SK-N-SH (cell line): ENCODE measurements at regions not wholly inside any gene's neighbourhood (a gene's known extent, or its start where the extent isn't known, plus 50 kb on each side); places are given as distances from the start of the nearest gene placed in this dataset.

ENCODE experiments used
- CTCF ChIA-PET: fragments of 300-600, 350-600 bp; formaldehyde crosslinking; extraction: SDS; loops from one replicate; lab custom pipeline; 2021; lab: Yijun Ruan, JAX
- POLR2A ChIA-PET: fragments of 350-600 bp; sonication (Branson Sonifier 250); formaldehyde crosslinking; extraction: SDS; loops from one replicate; lab custom pipeline; 2020; ENCODE audit warnings: antibody characterized with exemption, inconsistent platforms; lab: Yijun Ruan, JAX
- DNase-seq: peaks from one replicate; pipeline ENCODE4 v3.0.0; 2012
- H2AFZ ChIP-seq: fragments of 200-600 bp; sonication (generic); 2 replicates; pipeline ENCODE4 v1.8.1; 2016; ENCODE audit warnings: antibody characterized with exemption, mild to moderate bottlenecking, low read depth
- H3F3A ChIP-seq: fragments of 200-600 bp; sonication (generic); replicated peaks from 2 replicates; pipeline ENCODE3; 2016; ENCODE audit warnings: antibody characterized with exemption, mild to moderate bottlenecking; ENCODE audit not compliant: insufficient read depth
- H3K27ac ChIP-seq, 2 experiments: fragments of 200-500 bp in 1 of 2; fragments of 200-600 bp in 1 of 2; sonication (Bioruptor generic) in 1 of 2; sonication (generic), shearing (Covaris generic) in 1 of 2; 2 replicates each; pipeline versions ENCODE4 v1.5.1 to v1.6.1; 2014 to 2016; ENCODE audit warnings: low read depth in 2 of 2, inconsistent platforms in 1 of 2, low read length in 1 of 2, mild to moderate bottlenecking in 1 of 2, mixed read lengths in 1 of 2
- H3K27me3 ChIP-seq: fragments of 200-600 bp; sonication (generic), shearing (Covaris generic); 2 replicates; pipeline ENCODE4 v1.6.1; 2016; ENCODE audit warnings: mixed run types; ENCODE audit not compliant: insufficient read depth
- H3K36me3 ChIP-seq, 2 experiments: fragments of 200-500 bp in 1 of 2; fragments of 200-600 bp in 1 of 2; sonication (Bioruptor generic) in 1 of 2; sonication (generic) in 1 of 2; replicated peaks in 1 of 2; 2 replicates each; pipeline versions ENCODE3 to v1.5.1; 2014 to 2016; ENCODE audit warnings: low read length in 1 of 2, mild to moderate bottlenecking in 1 of 2; ENCODE audit not compliant: insufficient read depth in 2 of 2, control insufficient read depth in 1 of 2
- H3K4me1 ChIP-seq, 2 experiments: fragments of 200-500 bp in 1 of 2; fragments of 200-600 bp in 1 of 2; sonication (Bioruptor generic) in 1 of 2; sonication (generic), shearing (Covaris generic) in 1 of 2; 2 replicates each; pipeline versions ENCODE4 v1.5.1 to v1.6.1; 2014 to 2016; ENCODE audit warnings: low read depth in 1 of 2, low read length in 1 of 2, mixed run types in 1 of 2; ENCODE audit not compliant: insufficient read depth in 2 of 2, control insufficient read depth in 1 of 2
- H3K4me2 ChIP-seq: fragments of 200-600 bp; sonication (generic), shearing (Covaris generic); 2 replicates; pipeline ENCODE4 v1.6.1; 2017; ENCODE audit warnings: mixed run types
- H3K4me3 ChIP-seq, 2 experiments: fragments of 200-500 bp in 1 of 2; fragments of 200-600 bp in 1 of 2; sonication (Bioruptor generic) in 1 of 2; sonication (generic), shearing (Covaris generic) in 1 of 2; 2 replicates each; pipeline versions ENCODE4 v1.5.1 to v1.8.1; 2014 to 2016; ENCODE audit warnings: low read depth in 2 of 2, inconsistent platforms in 1 of 2, low read length in 1 of 2, mild to moderate bottlenecking in 1 of 2, mixed read lengths in 1 of 2, moderate library complexity in 1 of 2
- H3K79me2 ChIP-seq: fragments of 200-600 bp; sonication (generic); 2 replicates; pipeline ENCODE4 v1.8.1; 2017; ENCODE audit warnings: mild to moderate bottlenecking; ENCODE audit not compliant: insufficient read depth
- H3K9ac ChIP-seq: fragments of 200-600 bp; sonication (generic); 2 replicates; pipeline ENCODE4 v1.6.1; 2017; ENCODE audit warnings: mixed run types
- H3K9me2 ChIP-seq: fragments of 200-600 bp; sonication (generic); 2 replicates; pipeline ENCODE4 v1.6.1; 2017; ENCODE audit warnings: mixed run types
- H3K9me3 ChIP-seq: fragments of 200-600 bp; sonication (generic); 2 replicates; pipeline ENCODE4 v1.6.1; 2017; ENCODE audit warnings: mixed run types, mild to moderate bottlenecking, moderate library complexity
- H4K20me1 ChIP-seq: fragments of 200-600 bp; sonication (generic); 2 replicates; pipeline ENCODE4 v1.6.1; 2017; ENCODE audit warnings: mild to moderate bottlenecking, mixed run types; ENCODE audit not compliant: insufficient read depth
- CHD2 ChIP-seq: fragments of 150-350 bp; IDR thresholded peaks from 2 replicates; pipeline ENCODE4 v1.6.1; 2018; ENCODE audit warnings: low read length; ENCODE audit not compliant: partially characterized antibody
- ELF1 ChIP-seq: IDR thresholded peaks from 2 replicates; pipeline ENCODE4 v1.4.0; 2012
- EZH2phosphoT487 ChIP-seq: fragments of 200-600 bp; sonication (generic); IDR thresholded peaks from 2 replicates; pipeline ENCODE4 v1.6.1; 2017; ENCODE audit warnings: low read depth, mixed run types, mild to moderate bottlenecking, antibody characterized with exemption, moderate library complexity, borderline replicate concordance
- FOXJ3 ChIP-seq: sonication (generic); formaldehyde crosslinking; IDR thresholded peaks from 2 replicates; pipeline ENCODE4 v1.5.1; 2020; ENCODE audit warnings: mild to moderate bottlenecking, missing genetic modification reagents
- JUND ChIP-seq: IDR thresholded peaks from 2 replicates; pipeline ENCODE4 v1.4.0; 2012
- NFIC ChIP-seq: IDR thresholded peaks from 2 replicates; pipeline ENCODE4 v1.4.0; 2012; ENCODE audit warnings: borderline replicate concordance
- POLR2AphosphoS5 ChIP-seq: IDR thresholded peaks from 2 replicates; pipeline ENCODE4 v1.6.1; 2012; ENCODE audit warnings: low read depth, low read length
- RAD21 ChIP-seq: IDR thresholded peaks from 2 replicates; pipeline ENCODE4 v1.6.1; 2012; ENCODE audit warnings: mild to moderate bottlenecking, low read length
- RFX5 ChIP-seq: IDR thresholded peaks from 2 replicates; pipeline ENCODE4 v1.6.1; 2012; ENCODE audit warnings: mild to moderate bottlenecking, improper control_type of control experiment, low read length
- RXRA ChIP-seq: IDR thresholded peaks from 2 replicates; pipeline ENCODE4 v1.4.0; 2012; ENCODE audit warnings: low read depth, mild to moderate bottlenecking, borderline replicate concordance
- TAF1 ChIP-seq: IDR thresholded peaks from 2 replicates; pipeline ENCODE4 v1.6.1; 2012; ENCODE audit warnings: low read depth, mild to moderate bottlenecking, low read length, moderate library complexity, borderline replicate concordance
- TCF12 ChIP-seq: IDR thresholded peaks from 2 replicates; pipeline ENCODE4 v1.4.0; 2012
- TEAD4 ChIP-seq: IDR thresholded peaks from 2 replicates; pipeline ENCODE4 v1.4.0; 2012; ENCODE audit warnings: mild to moderate bottlenecking, borderline replicate concordance; ENCODE audit not compliant: insufficient read depth
- YY1 ChIP-seq: IDR thresholded peaks from 2 replicates; pipeline ENCODE4 v1.4.0; 2012; ENCODE audit warnings: low read depth, mild to moderate bottlenecking
- WGBS: methylation state at CpG from one replicate; pipeline ENCODE4 v1.1.6; 2017; ENCODE audit warnings: low lambda C conversion rate; 5-methylcytosine and 5-hydroxymethylcytosine counted together
- TF ChIP-seq, protein P1 (sequence below): IDR thresholded peaks from 2 replicates; pipeline ENCODE4 v1.4.0; 2012; ENCODE audit warnings: low read depth, borderline replicate concordance
- TF ChIP-seq, protein P2 (sequence below): IDR thresholded peaks from 2 replicates; pipeline ENCODE4 v1.4.0; 2012; ENCODE audit warnings: low read depth, borderline replicate concordance
- TF ChIP-seq, protein P3 (sequence below): fragments of 150-350 bp; IDR thresholded peaks from 2 replicates; pipeline ENCODE4 v1.6.1; 2017; ENCODE audit warnings: antibody characterized with exemption, low read length, low read depth, borderline replicate concordance
- TF ChIP-seq, protein P4 (sequence below): IDR thresholded peaks from 2 replicates; pipeline ENCODE4 v1.4.0; 2012; ENCODE audit warnings: low read depth
- TF ChIP-seq, protein P5 (sequence below): fragments of 150-350 bp; IDR thresholded peaks from 2 replicates; pipeline ENCODE4 v1.6.1; 2016; ENCODE audit warnings: mild to moderate bottlenecking, low read depth, low read length

DNA sequence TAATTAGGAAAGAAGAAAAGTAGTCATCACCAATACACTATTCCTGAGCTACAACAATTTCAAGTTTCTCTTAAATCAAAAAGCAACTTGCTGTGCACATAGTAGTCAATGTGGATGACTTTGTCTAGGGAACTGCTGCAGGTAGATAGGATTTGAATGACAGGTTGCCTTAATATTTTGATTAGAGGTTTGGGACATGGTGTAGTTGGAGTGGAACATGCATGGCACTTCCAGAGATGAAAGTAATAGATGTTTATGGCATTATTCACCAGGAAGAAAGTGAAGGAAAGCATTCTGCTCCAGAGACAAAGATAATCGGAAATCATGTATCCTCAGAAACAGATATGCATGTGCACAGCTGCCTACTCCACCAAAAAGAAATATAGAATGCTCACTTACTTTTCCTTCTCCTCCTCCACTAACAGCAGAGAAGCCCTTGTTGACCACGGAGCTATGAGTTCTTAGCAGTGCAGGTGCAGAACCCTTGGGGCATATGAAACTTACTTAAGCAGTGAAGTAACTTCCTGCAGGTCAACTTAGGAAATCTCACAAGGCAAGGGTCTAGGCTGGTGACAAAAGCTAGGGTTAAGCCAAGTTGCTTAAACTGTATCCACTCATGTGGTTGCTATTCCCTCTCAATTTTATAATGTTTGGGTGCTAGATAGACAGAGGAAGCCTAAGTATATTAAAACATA, 390.8 kb downstream of the HNRNPD start:
- H3K79me2 ChIP-seq, result no peaks in the 10 kb centered on the region
- no peaks in the 10 kb centered on the region for H3K4me1 ChIP-seq
- ChIA-PET CTCF (no interaction called here), POLR2A (no interaction called here)
- H3F3A ChIP-seq, result no peaks in the 10 kb centered on the region
- no peak overlapping the region for H3K4me2 ChIP-seq
- H3K9ac ChIP-seq, result no peak overlapping the region
- no peaks in the 10 kb centered on the region for H3K36me3 ChIP-seq
- H3K9me2 ChIP-seq, result no peaks in the 10 kb centered on the region
- TF ChIP-seq, protein P1, sequence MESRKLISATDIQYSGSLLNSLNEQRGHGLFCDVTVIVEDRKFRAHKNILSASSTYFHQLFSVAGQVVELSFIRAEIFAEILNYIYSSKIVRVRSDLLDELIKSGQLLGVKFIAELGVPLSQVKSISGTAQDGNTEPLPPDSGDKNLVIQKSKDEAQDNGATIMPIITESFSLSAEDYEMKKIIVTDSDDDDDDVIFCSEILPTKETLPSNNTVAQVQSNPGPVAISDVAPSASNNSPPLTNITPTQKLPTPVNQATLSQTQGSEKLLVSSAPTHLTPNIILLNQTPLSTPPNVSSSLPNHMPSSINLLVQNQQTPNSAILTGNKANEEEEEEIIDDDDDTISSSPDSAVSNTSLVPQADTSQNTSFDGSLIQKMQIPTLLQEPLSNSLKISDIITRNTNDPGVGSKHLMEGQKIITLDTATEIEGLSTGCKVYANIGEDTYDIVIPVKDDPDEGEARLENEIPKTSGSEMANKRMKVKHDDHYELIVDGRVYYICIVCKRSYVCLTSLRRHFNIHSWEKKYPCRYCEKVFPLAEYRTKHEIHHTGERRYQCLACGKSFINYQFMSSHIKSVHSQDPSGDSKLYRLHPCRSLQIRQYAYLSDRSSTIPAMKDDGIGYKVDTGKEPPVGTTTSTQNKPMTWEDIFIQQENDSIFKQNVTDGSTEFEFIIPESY, result no peak
- TF ChIP-seq, protein P2, sequence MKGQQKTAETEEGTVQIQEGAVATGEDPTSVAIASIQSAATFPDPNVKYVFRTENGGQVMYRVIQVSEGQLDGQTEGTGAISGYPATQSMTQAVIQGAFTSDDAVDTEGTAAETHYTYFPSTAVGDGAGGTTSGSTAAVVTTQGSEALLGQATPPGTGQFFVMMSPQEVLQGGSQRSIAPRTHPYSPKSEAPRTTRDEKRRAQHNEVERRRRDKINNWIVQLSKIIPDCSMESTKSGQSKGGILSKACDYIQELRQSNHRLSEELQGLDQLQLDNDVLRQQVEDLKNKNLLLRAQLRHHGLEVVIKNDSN, result no peak
- TF ChIP-seq RFX5 (no peak), POLR2AphosphoS5 (no peak), CHD2 (no peak), YY1 (no peak), FOXJ3 (CRISPR knock-in tag) (no peak), TAF1 (no peak), JUND (no peak), TCF12 (no peak), RAD21 (no peak), TEAD4 (no peak), EZH2phosphoT487 (no peak), RXRA (no peak), NFIC (no peak), ELF1 (no peak)
- TF ChIP-seq, protein P3, sequence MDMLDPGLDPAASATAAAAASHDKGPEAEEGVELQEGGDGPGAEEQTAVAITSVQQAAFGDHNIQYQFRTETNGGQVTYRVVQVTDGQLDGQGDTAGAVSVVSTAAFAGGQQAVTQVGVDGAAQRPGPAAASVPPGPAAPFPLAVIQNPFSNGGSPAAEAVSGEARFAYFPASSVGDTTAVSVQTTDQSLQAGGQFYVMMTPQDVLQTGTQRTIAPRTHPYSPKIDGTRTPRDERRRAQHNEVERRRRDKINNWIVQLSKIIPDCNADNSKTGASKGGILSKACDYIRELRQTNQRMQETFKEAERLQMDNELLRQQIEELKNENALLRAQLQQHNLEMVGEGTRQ, result no peak
- TF ChIP-seq, protein P4, sequence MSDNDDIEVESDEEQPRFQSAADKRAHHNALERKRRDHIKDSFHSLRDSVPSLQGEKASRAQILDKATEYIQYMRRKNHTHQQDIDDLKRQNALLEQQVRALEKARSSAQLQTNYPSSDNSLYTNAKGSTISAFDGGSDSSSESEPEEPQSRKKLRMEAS, result no peak
- TF ChIP-seq, protein P5, sequence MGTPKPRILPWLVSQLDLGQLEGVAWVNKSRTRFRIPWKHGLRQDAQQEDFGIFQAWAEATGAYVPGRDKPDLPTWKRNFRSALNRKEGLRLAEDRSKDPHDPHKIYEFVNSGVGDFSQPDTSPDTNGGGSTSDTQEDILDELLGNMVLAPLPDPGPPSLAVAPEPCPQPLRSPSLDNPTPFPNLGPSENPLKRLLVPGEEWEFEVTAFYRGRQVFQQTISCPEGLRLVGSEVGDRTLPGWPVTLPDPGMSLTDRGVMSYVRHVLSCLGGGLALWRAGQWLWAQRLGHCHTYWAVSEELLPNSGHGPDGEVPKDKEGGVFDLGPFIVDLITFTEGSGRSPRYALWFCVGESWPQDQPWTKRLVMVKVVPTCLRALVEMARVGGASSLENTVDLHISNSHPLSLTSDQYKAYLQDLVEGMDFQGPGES, result no peak
- no peaks in the 10 kb centered on the region for H3K27me3 ChIP-seq
- H3K27ac ChIP-seq, result no peak overlapping the region
- no peak overlapping the region for H2AFZ ChIP-seq
- H4K20me1 ChIP-seq, result no peaks in the 10 kb centered on the region
- no peaks in the 10 kb centered on the region for H3K9me3 ChIP-seq
- WGBS, result 0% methylated on average over 2 of the region's 2 CpGs
- DNase-seq, result no peak
- no peak overlapping the region for H3K4me3 ChIP-seq
